A204.1 (cell line): ENCODE measurements at regions not wholly inside any gene's neighbourhood (a gene's known extent, or its start where the extent isn't known, plus 50 kb on each side); places are given as distances from the start of the nearest gene placed in this dataset.

ENCODE experiments used
- FAIRE-seq: peaks from 2 replicates; lab custom pipeline; 2012; peaks lifted over from hg19 to GRCh38; lab: Jason Lieb, UNC

DNA sequence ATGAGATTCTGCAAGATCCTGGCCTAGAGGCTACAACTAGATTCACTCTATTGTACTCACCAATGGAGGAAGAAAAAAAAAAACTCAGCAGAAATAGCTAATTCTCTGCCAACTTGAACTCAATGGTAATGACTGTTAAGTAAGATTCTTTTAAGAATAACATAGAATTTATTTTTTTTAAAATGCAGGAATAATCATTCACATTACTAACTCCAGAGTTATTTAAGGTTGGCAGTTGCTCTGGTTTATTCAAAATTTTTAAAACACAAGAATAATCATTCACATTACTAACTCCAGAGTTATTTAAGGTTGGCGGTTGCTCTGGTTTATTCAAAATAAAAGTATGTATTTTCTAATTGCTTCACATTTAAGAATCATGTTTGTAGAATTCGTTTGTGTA is 1071.9 kb downstream of the IGSF11 start:
- FAIRE-seq: no peak

DNA sequence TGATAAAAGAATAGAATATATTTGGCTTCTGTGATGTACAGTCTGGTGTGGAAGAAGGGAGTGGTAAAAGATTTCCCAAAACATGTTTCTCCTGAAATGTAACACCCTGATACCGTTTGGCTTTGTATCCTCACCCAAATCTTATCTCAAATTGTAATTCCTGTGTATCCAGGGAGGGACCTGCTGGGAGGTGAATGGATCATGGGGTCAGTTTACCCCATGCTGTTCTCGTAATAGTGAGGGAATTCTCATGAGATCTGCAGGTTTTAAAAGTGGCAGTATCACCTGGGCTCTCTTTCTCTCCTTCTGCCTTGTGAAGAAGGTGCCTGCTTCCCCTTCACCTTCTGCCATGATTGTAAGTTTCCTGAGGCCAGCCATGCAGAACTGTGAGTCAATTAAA is 1070.8 kb downstream of the IGSF11 start:
- FAIRE-seq: no peak

DNA sequence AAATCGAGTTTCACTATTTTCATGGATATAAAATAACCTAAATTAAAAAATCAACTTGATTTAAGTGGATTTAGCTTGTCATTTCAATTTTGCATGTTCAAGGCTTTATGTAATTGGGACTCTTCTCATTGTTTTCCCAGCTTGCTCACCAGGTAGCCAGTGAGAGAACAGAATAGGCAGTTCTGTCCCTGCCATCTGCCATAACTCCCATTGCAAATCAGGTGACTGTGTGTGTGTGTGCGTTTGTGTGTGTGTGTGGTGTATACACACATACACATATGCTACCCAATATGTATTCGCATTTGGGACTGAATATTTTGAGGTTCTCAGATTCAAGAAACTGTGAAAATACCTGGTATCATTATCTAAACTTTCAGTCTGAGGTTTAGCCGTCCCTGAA is 1069.8 kb downstream of the IGSF11 start:
- no peak for FAIRE-seq

DNA sequence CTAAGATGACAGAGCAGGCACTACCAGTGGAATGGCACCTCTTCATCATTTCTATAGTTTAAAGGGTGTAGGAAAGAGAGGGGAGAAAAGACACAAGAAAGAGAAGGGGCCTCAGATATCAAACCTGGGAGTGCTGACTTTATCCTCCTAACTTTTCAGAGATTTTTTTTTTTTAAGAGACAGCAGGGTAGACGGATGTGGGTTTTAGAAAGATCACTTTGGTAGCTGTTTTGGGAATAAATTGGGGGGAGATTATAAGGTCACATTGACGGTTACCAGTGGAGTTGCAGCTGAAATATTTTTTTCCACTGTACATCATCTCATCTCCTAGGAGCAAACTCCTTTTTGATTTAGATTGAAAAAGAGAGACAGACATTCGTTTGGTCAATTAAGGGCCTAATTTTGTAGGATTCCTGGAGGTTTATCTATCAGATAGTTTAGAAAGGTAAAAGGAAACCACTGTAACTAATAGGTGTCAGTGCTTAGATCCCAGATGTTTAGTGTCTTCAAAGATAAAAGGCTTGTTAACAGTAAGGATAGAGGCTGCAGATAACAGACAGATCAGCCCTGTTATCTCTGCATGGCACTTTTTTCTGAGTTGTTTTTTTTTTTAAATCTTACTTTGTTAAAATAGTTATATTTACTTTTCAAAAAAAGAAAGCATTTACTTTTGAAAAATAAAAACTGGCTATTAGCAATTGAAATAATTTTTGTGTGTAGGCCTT is 1057.0 kb downstream of the IGSF11 start:
- FAIRE-seq: no peak

DNA sequence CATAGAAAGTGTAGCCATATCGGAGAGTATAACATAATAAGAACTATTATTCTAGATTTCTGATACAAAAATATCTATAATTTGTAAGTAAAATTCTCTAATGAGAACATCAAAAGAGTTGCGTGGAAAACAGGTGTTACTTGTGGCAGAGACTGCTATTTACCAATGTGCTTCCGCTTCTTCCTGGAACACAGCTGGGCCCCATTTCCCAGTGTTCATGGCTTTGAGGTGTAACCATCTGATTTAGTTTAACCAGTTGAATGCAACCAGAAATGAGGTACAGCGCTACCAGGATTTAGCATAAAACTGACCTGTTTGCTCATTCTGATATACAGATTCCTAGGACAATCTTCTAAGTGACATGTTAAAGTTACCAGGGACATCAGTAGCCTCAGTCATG is 1055.2 kb downstream of the IGSF11 start:
- FAIRE-seq: no peak

GRCh38 chr3:117987256-117987655 is 1047.4 kb downstream of the IGSF11 start:
- FAIRE-seq: no peak

- FAIRE-seq: no peak
These were observed 1044.7 kb downstream of the IGSF11 start for GRCh38 chr3:117989982-117990381.

DNA sequence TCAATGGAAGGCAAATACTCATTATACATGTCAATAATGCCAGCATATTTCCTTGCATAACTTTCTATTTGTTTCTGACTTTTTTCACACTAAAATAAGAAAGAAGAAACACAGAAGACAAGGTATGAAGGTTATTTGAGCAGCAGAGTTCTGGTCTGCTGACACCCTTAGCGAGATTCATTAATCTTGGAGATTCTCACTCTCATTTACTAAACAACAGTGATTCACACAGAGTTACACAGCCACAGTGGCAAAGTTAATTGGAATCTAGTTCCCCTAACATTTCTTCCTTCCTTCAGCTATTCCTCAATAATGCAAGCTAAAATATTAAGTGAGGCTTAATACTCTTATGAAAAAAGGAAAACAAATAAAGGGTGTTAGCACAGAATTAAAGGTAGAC is 1044.0 kb downstream of the IGSF11 start:
- FAIRE-seq: no peak

- FAIRE-seq: no peak
These were observed 1038.7 kb downstream of the IGSF11 start for GRCh38 chr3:117995842-117996437.

DNA sequence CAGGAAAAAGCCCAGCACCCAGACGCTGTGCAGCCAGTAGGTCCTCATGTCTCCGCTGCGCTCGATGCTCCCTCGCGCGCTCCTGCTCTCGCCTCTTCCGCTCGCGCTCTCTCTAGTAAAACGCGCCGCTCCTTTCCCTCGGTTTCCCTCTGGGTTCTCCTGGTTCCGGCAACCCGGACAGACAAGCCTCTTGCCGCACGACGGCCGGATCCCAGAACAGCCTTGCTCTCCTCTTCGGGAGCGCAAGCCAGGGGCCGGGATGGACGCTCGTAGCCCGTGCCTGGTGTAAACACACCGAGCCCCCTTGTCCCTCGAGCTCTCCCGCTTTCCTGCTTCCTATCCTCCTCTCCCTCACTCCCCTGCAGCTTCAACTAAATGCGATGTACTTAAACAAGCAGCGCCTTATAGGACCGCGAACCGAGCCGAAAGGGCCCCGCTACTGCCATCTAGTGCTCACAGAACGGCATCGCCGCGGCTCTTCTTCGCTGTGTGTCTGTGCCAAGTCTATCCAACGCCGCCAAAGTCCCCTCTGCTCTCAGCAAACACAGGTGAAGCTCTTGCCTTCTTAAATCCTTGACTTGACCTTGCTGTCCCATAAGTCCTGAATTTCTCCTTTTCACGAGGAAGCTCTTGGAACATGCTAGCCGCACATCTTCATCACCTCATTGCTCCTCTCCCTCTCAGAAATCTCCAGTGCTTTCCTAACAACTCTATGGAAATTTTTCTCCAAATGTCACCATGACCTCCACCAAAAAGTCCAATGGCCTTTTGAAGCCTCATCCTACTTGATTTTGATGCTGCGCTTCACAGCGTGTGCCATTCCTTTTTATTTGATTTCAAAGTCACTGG is 1037.2 kb downstream of the IGSF11 start:
- no peak for FAIRE-seq

DNA sequence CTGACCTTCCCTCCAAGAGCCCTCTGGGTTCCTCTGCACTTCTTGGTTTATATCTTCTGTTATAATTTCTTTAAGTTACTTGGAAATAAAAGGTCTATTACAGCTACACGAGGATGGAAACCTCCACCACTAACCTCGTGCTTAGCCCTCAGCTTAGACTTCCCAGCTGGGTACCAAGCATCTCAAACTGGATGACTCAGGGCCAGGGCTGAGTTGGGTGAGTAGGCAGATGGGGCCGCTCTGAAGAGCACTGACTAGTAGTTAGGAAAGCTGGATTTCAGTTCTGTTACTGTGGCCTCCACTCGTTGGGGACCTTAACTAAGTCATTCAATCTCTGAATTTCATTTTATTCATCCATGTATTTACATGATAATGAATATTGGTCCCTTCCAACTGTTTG is 1036.6 kb downstream of the IGSF11 start:
- no peak for FAIRE-seq

DNA sequence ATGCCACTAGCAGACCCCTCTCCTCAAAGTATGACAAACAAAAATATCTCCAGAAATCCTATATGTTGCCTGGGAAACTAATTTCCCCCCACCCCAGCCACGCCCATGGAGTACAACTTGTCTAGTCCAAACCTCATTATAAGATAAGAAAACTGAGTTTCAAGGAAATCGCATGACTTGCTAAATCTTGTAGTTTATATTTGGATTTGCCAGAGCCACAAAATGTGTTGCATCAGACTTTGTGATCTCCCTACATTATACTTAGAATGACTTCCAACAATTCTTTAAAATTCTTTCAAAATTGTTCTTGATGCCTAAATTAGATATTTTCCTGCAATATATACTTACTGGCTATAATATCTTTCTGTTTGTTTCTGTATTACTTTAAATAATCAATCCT is 1034.4 kb downstream of the IGSF11 start:
- no peak for FAIRE-seq

DNA sequence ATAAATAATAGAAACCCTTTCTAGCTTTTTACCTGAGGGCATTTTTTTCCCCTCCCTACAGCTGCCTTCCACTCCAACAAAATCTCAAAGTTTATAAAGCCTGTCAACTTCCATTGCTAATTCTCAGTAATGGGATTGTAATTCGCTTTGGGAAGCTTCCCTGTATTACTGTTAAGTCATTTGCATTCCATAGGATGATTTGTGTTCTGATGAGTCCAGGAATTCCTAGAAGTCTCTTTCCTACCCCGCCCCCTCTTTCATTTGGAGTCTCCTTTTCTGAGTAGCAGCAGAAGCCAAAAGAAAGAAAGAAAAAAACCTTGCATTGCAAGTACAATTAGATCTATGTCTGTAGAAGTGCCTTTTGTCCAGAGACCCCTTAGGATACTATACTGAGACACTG is 1033.3 kb downstream of the IGSF11 start:
- no peak for FAIRE-seq

- no peak for FAIRE-seq
These were observed 1022.7 kb downstream of the IGSF11 start for GRCh38 chr3:118011910-118012309.

DNA sequence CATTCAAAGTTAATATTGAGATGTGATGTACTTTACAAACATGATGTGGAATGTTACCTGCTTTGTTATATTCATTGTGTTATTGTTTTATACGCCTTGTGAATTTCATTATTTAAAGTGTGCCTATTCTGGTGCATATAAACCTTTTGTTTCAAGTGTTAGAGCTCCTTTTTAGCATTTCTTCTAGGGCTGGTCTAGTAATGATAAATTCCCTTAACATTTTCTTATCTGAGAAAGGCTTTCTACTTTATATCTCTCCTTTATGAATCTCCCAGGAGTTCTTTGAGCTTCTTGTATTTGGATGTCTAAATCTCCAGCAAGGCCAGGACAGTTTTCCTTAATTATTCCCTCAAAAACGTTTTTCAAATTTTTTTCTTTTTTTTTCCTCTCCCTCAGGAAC is 1005.6 kb downstream of the IGSF11 start:
- no peak for FAIRE-seq

GRCh38 chr3:118036215-118036614 is 998.4 kb downstream of the IGSF11 start:
- no peak for FAIRE-seq

GRCh38 chr3:118055381-118055780 is 979.3 kb downstream of the IGSF11 start:
- no peak for FAIRE-seq

- FAIRE-seq: no peak
These were observed 977.6 kb downstream of the IGSF11 start for GRCh38 chr3:118057086-118057485.

DNA sequence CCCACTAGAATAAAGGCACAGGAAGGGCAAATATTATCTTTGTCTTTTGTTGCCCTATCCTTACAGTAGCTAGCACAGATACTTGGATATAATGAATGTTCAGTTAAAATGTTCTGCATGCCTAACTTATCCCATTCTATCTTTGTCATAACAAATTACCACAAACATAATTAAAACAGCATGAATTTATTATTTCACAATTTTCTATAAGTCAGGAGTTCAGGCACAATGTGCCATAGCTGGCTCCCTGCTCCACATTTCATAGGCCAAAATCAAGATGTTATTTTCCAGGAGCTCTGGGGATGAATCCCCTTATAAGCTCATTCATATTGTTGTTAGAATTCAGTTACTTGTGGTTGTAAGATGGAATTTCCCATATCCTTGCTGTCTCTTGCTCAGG is 975.5 kb downstream of the IGSF11 start:
- FAIRE-seq: no peak

- FAIRE-seq: no peak
These were observed 967.2 kb downstream of the IGSF11 start for GRCh38 chr3:118067439-118067838.

DNA sequence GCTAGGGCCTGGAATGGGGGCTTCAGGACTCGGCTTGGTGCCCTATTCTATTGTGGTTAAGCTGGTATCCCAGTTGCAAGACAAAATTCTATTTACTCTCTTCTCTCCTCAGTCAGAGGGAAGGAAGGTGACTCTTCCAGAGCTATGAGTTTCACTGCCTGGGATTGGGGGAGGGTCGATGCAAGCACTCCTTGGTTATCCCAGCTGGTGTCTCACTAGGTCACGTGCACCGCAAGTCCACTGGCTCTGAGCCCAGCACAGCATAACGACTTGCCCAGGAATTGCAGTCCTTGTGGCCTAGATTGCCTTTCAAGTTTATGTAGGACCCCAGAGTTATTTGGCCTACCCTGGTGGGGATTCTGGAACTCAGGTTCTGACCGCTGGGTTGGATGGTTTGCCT is 958.8 kb downstream of the IGSF11 start:
- no peak for FAIRE-seq

DNA sequence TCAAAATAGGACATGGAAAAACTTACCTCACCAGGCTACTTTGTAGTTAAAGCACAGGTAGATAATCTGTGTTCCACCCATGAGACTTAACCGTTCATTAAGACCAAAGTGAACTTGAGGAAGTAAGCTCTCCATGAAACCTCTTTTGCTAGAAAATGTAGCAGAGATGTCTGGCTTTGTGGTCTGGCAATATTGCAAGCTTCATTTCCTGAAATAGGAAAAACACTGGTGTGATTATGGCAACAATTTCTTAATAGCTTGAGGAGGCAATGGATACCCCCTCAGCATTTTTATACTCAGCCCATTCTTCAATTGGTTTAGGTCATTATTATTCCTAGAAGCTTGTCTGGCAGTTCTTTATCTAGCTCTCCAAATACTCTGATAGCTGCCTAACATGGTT is 957.3 kb downstream of the IGSF11 start:
- FAIRE-seq: no peak

GRCh38 chr3:118080889-118081288 is 953.8 kb downstream of the IGSF11 start:
- no peak for FAIRE-seq
